ENCODE measurements at regions not wholly inside any gene's neighbourhood (a gene's known extent, or its start where the extent isn't known, plus 50 kb on each side); places are given as distances from the start of the nearest gene placed in this dataset.

DNA sequence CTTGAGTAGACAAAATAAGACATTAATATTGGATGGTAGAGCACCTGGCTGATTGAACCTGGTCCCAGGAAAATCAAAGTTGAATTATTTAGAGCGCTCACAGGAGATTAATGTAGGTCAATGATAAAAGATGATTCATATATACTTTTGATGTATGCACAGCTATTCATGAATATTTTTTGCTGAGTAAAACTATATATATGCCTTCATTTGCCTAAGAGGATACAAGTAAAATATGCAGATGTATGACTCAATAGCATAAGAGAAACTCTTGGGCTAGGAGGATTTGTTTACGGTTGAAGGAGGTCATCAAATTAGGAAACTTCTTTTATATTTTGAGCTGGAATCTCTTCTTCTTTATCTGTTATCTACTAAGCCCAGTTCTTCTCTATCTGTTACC lies 202.7 kb upstream of the HS3ST1 start:
- H3K27me3 ChIP-seq (ENCODE audit: control insufficient read depth, insufficient read depth, low read length): no peaks in the 10 kb centered on the region
- H3K4me3 ChIP-seq (ENCODE audit: low read length): no peak overlapping the region
- peaks cover 6% of the 10 kb centered on the region for H3K4me1 ChIP-seq (ENCODE audit: control insufficient read depth, insufficient read depth, low read length)
- no peaks in the 10 kb centered on the region for H3K36me3 ChIP-seq (ENCODE audit: insufficient read depth, low read length)
- no peak overlapping the region for H3K9ac ChIP-seq (ENCODE audit: low read depth, low read length)
- H3K4me2 ChIP-seq (ENCODE audit: low read length): no peak overlapping the region
- peaks cover 2% of the 10 kb centered on the region for H3K9me3 ChIP-seq (replicated peaks; ENCODE audit: low read length)

DNA sequence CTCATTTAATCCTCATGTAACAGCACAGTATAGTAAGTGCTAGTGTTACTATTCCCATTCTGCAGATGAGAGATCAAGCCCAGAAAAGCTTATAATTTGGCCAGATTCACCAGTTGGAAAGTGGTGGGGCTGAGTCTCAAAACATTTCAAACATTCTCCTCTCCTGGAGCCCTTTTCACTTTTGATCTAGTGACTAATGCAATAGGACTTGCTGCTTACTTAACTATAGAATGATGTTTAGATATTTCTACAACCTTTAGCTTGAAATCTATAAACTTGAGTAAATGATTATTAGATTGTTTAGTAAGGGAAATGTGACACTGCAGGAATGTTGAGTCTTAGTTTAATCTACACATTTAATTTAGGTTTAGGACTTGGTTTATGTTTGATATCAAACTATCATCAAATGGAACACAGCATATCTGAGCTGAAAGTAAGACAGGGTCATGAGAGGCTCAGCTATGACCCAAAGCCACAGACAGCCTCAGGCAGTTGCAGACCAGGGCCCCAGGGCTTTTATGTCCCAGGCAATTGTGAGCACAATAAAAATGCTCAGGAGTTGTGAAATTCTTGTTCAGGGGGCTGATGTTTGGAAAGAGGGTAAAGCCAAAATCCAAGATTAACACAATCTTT lies 199.5 kb upstream of the HS3ST1 start:
- Histone ChIP-seq H3K4me2 (ENCODE audit: low read length) (no peak overlapping the region), H3K27me3 (ENCODE audit: control insufficient read depth, insufficient read depth, low read length) (no peaks in the 10 kb centered on the region), H3K4me1 (ENCODE audit: control insufficient read depth, insufficient read depth, low read length) (no peaks in the 10 kb centered on the region), H3K36me3 (ENCODE audit: insufficient read depth, low read length) (no peaks in the 10 kb centered on the region), H3K9me3 (replicated peaks; ENCODE audit: low read length) (no peaks in the 10 kb centered on the region), H3K4me3 (ENCODE audit: low read length) (no peak overlapping the region), H3K9ac (ENCODE audit: low read depth, low read length) (no peak overlapping the region)

DNA sequence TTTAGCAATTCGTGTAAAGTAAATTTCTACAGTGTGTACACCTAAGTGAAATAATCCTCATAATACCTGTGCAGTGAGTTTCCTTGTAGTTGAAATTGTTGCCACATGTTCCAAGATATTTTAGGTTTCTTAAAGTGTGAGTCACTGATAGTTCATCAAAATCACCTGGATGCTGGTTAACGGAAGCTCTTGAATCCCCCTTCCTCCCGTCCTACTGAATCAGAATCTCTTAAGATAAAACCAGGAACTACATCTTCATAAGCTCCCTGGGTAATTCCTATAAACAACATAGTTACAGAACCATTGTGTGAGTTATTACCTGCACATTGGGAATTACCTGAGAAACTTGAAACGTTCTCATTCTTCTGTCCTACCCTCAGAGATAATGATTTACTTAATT lies 197.4 kb upstream of the HS3ST1 start:
- Histone ChIP-seq H3K9ac (ENCODE audit: low read depth, low read length) (no peak overlapping the region), H3K36me3 (ENCODE audit: insufficient read depth, low read length) (no peaks in the 10 kb centered on the region), H3K9me3 (replicated peaks; ENCODE audit: low read length) (no peaks in the 10 kb centered on the region), H3K4me1 (ENCODE audit: control insufficient read depth, insufficient read depth, low read length) (no peaks in the 10 kb centered on the region), H3K4me3 (ENCODE audit: low read length) (no peak overlapping the region), H3K4me2 (ENCODE audit: low read length) (no peak overlapping the region), H3K27me3 (ENCODE audit: control insufficient read depth, insufficient read depth, low read length) (no peaks in the 10 kb centered on the region)

DNA sequence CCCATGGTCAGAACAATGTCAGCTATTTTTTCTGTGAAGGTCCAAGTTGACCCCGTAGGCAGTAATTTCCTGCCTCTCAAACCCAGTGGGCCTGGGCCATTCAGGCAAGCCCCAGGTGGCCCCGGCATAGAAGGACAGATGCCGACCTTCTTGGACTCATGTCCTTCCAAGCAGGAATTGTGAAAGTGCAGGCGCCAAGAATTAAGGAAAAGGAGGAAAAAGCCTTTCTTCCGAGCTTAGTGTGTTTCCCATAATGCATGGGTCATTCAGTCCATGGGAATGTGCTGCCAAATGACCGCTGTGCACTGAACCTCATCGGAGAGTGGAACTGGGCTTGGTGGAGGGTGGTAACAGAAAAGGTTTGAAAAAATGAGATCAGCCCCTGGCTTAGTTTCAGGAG lies 196.5 kb upstream of the HS3ST1 start:
- no peaks in the 10 kb centered on the region for H3K27me3 ChIP-seq (ENCODE audit: control insufficient read depth, insufficient read depth, low read length)
- no peaks in the 10 kb centered on the region for H3K9me3 ChIP-seq (replicated peaks; ENCODE audit: low read length)
- H3K36me3 ChIP-seq (ENCODE audit: insufficient read depth, low read length): no peaks in the 10 kb centered on the region
- H3K4me3 ChIP-seq (ENCODE audit: low read length): no peak overlapping the region
- no peak overlapping the region for H3K4me2 ChIP-seq (ENCODE audit: low read length)
- no peak overlapping the region for H3K9ac ChIP-seq (ENCODE audit: low read depth, low read length)
- H3K4me1 ChIP-seq (ENCODE audit: control insufficient read depth, insufficient read depth, low read length): no peaks in the 10 kb centered on the region

DNA sequence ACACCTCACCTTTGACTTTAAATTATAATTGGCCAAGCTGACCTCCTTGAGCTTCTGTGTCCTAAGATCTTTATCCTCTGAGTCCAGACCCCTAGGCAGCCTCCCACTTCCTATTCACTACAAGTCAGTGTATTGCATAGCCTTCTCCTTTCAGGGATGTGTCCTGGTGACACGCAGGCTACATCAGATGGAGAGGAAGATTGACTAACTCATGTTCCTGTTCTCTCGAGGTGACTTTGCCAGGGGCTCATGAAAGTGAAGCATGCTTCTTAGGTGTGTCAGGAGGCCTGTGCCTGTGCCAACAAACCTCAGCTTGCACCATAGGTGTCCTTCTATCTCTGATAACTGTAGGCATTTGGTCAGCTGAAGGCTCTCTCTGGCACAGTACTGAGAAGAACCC lies 195.7 kb upstream of the HS3ST1 start:
- Histone ChIP-seq H3K4me2 (ENCODE audit: low read length) (no peak overlapping the region), H3K4me3 (ENCODE audit: low read length) (no peak overlapping the region), H3K4me1 (ENCODE audit: control insufficient read depth, insufficient read depth, low read length) (no peaks in the 10 kb centered on the region), H3K9ac (ENCODE audit: low read depth, low read length) (no peak overlapping the region), H3K27me3 (ENCODE audit: control insufficient read depth, insufficient read depth, low read length) (no peaks in the 10 kb centered on the region), H3K36me3 (ENCODE audit: insufficient read depth, low read length) (no peaks in the 10 kb centered on the region), H3K9me3 (replicated peaks; ENCODE audit: low read length) (no peaks in the 10 kb centered on the region)

DNA sequence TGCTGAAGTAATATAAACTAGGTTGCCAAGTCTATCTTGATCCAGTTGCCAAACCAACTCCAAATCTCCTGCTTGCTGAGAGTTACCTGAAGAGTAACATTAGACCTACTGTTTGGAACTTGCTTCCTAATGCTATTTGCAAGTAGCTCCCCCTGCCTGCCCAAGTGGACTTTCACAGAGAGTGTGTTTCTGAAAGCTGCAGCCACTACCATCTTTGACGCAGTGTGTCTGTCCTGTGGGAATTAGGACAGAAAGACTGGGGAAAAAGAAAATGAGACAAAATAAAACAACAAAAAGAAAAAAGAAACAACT lies 195.0 kb upstream of the HS3ST1 start:
- Histone ChIP-seq H3K4me3 (ENCODE audit: low read length) (no peak overlapping the region), H3K9ac (ENCODE audit: low read depth, low read length) (no peak overlapping the region), H3K27me3 (ENCODE audit: control insufficient read depth, insufficient read depth, low read length) (no peaks in the 10 kb centered on the region), H3K4me1 (ENCODE audit: control insufficient read depth, insufficient read depth, low read length) (no peaks in the 10 kb centered on the region), H3K9me3 (replicated peaks; ENCODE audit: low read length) (no peaks in the 10 kb centered on the region), H3K4me2 (ENCODE audit: low read length) (no peak overlapping the region), H3K36me3 (ENCODE audit: insufficient read depth, low read length) (no peaks in the 10 kb centered on the region)

DNA sequence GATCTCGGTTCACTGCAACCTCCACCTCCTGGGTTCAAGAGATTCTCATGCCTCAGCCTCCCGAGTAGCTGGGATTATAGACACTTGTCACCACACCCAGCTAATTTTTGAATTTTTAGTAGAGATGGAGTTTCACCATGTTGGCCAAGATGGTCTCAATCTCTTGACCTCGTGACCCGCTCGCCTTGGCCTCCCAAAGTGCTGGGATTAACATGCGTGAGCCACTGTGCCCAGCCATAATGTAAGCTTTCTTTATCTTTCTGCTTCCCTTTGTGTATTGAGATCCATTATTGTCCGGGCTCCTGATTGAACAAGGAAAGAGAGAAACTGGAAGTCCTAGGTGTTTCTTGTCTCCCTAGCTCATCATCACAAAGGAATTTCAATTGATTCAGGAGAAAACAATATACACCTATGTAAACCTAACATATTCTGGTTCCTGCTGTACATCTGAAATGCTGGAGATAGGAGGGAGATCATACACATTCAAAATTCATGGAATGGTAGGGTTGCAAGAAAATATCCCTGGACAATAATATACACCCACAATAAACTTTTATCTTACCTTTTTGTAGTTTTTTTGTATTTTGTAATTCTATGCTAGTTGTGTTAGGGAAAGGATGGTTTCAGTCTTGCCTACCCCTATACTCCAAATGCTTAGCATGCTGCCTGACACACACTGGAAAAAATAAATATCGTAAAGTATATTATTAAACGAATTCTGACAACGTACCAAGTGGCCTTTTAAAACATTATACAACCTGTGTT lies 194.4 kb upstream of the HS3ST1 start:
- Histone ChIP-seq H3K36me3 (ENCODE audit: insufficient read depth, low read length) (no peaks in the 10 kb centered on the region), H3K9me3 (replicated peaks; ENCODE audit: low read length) (no peaks in the 10 kb centered on the region), H3K4me2 (ENCODE audit: low read length) (no peak overlapping the region), H3K4me3 (ENCODE audit: low read length) (no peak overlapping the region), H3K27me3 (ENCODE audit: control insufficient read depth, insufficient read depth, low read length) (no peaks in the 10 kb centered on the region), H3K4me1 (ENCODE audit: control insufficient read depth, insufficient read depth, low read length) (no peaks in the 10 kb centered on the region), H3K9ac (ENCODE audit: low read depth, low read length) (no peak overlapping the region)

DNA sequence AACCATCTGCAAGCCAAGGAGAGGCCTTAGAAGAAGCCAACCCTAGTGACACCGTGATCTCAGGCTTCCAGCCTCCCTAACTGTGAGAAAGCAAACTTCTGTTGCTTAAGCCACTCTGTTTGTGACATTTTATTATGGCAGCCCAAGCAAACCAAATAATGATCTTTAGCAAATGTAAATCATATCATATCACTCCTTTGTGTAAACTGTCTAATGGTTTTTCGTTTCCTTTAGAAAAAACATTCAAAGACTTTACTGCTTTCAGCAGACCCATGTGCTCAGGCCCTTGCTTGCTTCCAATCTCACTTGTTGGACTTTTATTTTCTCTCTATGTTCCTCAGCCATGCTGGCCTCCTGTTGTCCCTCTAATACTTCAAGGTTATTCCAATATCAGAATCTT lies 192.2 kb upstream of the HS3ST1 start:
- Histone ChIP-seq H3K4me2 (ENCODE audit: low read length) (no peak overlapping the region), H3K4me1 (ENCODE audit: control insufficient read depth, insufficient read depth, low read length) (no peaks in the 10 kb centered on the region), H3K36me3 (ENCODE audit: insufficient read depth, low read length) (no peaks in the 10 kb centered on the region), H3K9ac (ENCODE audit: low read depth, low read length) (no peak overlapping the region), H3K4me3 (ENCODE audit: low read length) (no peak overlapping the region), H3K9me3 (replicated peaks; ENCODE audit: low read length) (no peaks in the 10 kb centered on the region), H3K27me3 (ENCODE audit: control insufficient read depth, insufficient read depth, low read length) (no peaks in the 10 kb centered on the region)

DNA sequence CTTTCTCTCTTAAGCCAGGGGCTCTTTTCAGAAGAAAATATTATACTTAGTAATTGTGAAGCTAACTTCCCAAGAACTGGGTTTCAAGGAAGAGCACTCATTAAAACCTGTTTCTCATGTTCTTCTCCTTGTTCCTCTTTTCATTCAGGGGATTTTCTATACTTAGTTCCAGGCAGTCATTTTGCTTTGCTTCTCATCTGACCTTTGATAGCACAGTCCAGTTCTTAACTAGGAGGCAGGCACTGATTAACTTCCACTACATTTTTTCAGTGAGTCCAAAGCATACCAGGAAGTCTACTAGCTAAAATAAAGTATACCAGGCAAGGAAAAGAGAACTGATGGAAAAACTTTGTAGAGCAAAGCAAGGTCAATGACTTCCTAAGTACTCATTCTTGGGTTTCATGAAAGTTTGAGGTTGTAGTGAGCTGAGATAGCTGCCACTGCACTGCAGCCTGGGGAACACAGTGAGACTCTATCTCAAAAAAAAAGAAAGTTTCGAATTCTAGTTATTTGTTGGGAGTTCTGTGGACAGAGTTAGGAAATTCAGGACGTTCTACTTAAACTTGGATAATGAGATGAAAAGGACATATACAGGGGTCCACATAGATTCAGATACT lies 190.1 kb upstream of the HS3ST1 start:
- H3K4me1 ChIP-seq (ENCODE audit: control insufficient read depth, insufficient read depth, low read length): no peaks in the 10 kb centered on the region
- H3K27me3 ChIP-seq (ENCODE audit: control insufficient read depth, insufficient read depth, low read length): no peaks in the 10 kb centered on the region
- H3K4me3 ChIP-seq (ENCODE audit: low read length): no peak overlapping the region
- no peaks in the 10 kb centered on the region for H3K9me3 ChIP-seq (replicated peaks; ENCODE audit: low read length)
- H3K9ac ChIP-seq (ENCODE audit: low read depth, low read length): no peak overlapping the region
- no peak overlapping the region for H3K4me2 ChIP-seq (ENCODE audit: low read length)
- H3K36me3 ChIP-seq (ENCODE audit: insufficient read depth, low read length): no peaks in the 10 kb centered on the region

DNA sequence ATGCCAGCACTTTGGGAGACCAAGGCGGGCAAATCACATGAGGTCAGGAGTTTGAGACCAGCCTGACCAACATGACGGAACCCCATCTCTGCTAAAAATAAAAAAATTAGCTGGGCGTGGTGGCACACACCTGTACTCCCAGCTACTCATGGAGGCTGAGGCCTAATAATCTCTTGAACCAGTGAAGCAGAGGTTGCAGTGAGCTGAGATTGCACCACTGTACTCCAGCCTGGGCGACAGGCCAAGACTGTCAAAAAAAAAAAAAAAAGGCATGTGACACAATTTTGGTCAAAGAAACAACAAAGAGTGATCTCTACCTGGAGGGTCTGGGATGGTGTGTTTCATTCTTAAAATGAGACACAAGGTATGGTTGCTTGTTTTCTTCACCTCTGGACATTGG lies 188.2 kb upstream of the HS3ST1 start:
- Histone ChIP-seq H3K4me1 (ENCODE audit: control insufficient read depth, insufficient read depth, low read length) (no peaks in the 10 kb centered on the region), H3K9ac (ENCODE audit: low read depth, low read length) (no peak overlapping the region), H3K9me3 (replicated peaks; ENCODE audit: low read length) (no peaks in the 10 kb centered on the region), H3K4me2 (ENCODE audit: low read length) (no peak overlapping the region), H3K36me3 (ENCODE audit: insufficient read depth, low read length) (no peaks in the 10 kb centered on the region), H3K27me3 (ENCODE audit: control insufficient read depth, insufficient read depth, low read length) (no peaks in the 10 kb centered on the region), H3K4me3 (ENCODE audit: low read length) (no peak overlapping the region)

DNA sequence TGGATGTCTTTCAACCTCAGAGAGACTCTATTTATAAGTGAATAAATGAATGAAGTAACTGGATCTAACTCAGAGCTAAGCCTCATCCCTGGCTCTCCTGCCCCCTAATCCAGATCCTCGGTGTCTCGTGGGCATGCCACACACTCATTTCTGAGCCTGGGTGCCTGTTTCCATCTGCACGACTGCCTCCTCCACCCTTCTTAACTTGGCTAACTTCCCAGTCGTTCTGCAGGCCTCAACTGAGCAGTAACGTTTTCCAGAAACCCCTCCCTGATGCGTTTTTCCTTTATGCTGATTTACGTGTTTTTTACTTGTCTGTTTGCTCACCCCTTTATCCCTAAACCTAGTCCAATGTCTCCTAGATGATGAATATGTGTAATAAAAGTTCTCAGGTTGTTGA lies 186.9 kb upstream of the HS3ST1 start:
- Histone ChIP-seq H3K27me3 (ENCODE audit: control insufficient read depth, insufficient read depth, low read length) (no peaks in the 10 kb centered on the region), H3K4me1 (ENCODE audit: control insufficient read depth, insufficient read depth, low read length) (no peaks in the 10 kb centered on the region), H3K36me3 (ENCODE audit: insufficient read depth, low read length) (no peaks in the 10 kb centered on the region), H3K9ac (ENCODE audit: low read depth, low read length) (no peak overlapping the region), H3K9me3 (replicated peaks; ENCODE audit: low read length) (no peaks in the 10 kb centered on the region), H3K4me3 (ENCODE audit: low read length) (no peak overlapping the region), H3K4me2 (ENCODE audit: low read length) (no peak overlapping the region)

DNA sequence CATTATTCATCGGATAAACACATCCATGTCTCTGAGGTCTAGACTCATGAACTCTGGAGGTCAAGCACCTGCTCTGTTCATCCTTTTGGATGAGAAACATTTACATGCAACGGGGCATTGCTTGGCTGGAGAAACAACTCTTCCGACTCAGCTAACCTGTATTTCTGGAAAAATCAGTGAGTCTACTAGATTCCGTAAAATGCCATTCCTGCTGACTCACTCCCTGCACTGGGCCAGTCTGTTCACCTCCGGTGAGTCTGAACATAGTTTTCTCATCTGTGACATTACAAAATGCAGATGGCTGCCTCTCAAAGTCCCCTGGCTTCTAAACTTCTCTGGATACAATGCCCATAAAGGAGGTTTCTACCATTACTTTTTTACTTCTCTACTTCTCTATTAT lies 185.7 kb upstream of the HS3ST1 start:
- H3K4me3 ChIP-seq (ENCODE audit: low read length): no peak overlapping the region
- no peak overlapping the region for H3K9ac ChIP-seq (ENCODE audit: low read depth, low read length)
- no peak overlapping the region for H3K4me2 ChIP-seq (ENCODE audit: low read length)
- no peaks in the 10 kb centered on the region for H3K36me3 ChIP-seq (ENCODE audit: insufficient read depth, low read length)
- H3K27me3 ChIP-seq (ENCODE audit: control insufficient read depth, insufficient read depth, low read length): no peaks in the 10 kb centered on the region
- no peaks in the 10 kb centered on the region for H3K4me1 ChIP-seq (ENCODE audit: control insufficient read depth, insufficient read depth, low read length)
- no peaks in the 10 kb centered on the region for H3K9me3 ChIP-seq (replicated peaks; ENCODE audit: low read length)
